Tibial nerve (tissue), 3 donors: ENCODE measurements at regions not wholly inside any gene's neighbourhood (a gene's known extent, or its start where the extent isn't known, plus 50 kb on each side); places are given as distances from the start of the nearest gene placed in this dataset.

Experiments used
- POLR2A ChIP-seq, 2 donors: fragments of 450-650 bp; IDR thresholded peaks; one replicate each; pipeline ENCODE4 v1.6.1; 2017; ENCODE audit warnings: antibody characterized with exemption in 2 of 2, mild to moderate bottlenecking in 2 of 2, moderate library complexity in 2 of 2
- TF ChIP-seq, protein P1 (sequence below), 5 experiments: fragments of 200-600 bp in 3 of 5; fragments of 450-650 bp in 2 of 5; sonication (generic) in 3 of 5; IDR thresholded peaks; one replicate each; pipeline ENCODE4 v1.5.1; 2016 to 2019; ENCODE audit warnings: antibody characterized with exemption in 5 of 5, mild to moderate bottlenecking in 3 of 5, moderate library complexity in 2 of 5

DNA sequence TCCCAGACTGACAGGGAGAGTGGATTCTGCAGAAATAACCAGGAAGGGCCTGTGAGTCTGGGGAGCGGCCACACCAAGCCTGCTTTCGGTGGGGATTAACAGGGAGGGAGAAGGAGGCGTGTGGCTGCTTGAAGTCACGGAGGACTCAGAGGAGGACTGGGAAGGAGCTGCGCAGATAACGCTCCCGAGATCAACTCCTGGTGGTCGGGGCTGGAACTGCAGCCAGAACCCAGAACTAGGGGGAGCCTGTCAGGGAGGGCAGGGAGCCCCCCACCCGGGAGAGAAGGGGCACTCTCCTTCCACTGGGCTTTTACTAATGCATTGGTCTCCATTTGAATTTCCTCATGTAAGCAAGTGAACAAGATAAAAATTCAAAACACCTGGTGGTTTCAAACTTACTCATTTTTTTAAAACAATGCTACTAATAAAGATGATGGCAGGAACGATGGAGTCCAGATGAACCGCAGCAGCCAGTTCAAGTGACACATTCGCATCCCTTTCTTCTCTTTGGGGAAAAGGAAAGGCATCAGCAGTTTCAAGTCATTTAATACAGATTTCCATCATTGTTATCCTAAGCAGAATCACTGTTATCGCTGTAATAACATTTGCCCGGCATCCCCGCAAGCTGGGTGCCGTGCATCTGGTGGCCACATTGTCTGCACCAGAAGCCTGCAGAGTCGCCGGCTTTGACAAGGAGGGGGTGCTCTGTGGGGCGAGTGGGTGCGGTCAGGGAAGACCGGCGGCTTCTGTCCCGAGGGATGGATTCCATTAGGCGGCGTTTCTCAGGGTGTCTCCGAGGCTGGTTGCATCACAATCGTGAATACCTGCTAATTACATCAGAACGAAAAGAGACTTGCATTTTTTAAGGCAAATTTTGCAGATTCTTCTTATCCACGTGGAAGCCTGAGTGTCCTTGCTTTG lies 183.0 kb downstream of the FOXL1 start:
- TF ChIP-seq POLR2A (IDR thresholded peaks at IDR 0.05), result no peak
- TF ChIP-seq, protein P1, sequence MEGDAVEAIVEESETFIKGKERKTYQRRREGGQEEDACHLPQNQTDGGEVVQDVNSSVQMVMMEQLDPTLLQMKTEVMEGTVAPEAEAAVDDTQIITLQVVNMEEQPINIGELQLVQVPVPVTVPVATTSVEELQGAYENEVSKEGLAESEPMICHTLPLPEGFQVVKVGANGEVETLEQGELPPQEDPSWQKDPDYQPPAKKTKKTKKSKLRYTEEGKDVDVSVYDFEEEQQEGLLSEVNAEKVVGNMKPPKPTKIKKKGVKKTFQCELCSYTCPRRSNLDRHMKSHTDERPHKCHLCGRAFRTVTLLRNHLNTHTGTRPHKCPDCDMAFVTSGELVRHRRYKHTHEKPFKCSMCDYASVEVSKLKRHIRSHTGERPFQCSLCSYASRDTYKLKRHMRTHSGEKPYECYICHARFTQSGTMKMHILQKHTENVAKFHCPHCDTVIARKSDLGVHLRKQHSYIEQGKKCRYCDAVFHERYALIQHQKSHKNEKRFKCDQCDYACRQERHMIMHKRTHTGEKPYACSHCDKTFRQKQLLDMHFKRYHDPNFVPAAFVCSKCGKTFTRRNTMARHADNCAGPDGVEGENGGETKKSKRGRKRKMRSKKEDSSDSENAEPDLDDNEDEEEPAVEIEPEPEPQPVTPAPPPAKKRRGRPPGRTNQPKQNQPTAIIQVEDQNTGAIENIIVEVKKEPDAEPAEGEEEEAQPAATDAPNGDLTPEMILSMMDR (IDR thresholded peaks at IDR 0.05), result peak; percentile 57 to 83 (median 71)
